ENCODE measurements at regions not wholly inside any gene's neighbourhood (a gene's known extent, or its start where the extent isn't known, plus 50 kb on each side); places are given as distances from the start of the nearest gene placed in this dataset.

DNA sequence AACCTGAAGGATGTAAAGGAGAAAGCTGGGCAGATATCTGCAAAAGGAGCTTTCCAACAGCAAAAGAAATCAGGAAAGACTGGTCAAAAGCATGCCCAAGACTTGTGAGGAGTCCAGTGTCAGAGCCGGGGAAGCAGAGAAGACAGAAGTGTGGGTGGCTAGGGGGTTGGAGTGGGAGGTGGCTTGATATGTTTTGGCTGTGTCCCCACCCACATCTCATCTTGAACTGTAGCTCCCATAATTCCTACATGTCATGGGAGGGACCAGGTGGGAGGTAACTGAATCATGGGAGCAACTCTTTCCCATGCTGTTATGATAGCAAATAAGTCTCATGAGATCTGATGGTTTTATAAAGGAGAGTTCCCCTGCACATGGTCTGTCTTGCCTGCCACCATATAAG lies 84.9 kb downstream of the INHBA start:
- POLR2A ChIA-PET: no interaction called here
- no peak for TF ChIP-seq TCF12 (IDR thresholded peaks at IDR 0.05)
- TF ChIP-seq JUND (IDR thresholded peaks at IDR 0.05): no peak
- TF ChIP-seq, protein P1, sequence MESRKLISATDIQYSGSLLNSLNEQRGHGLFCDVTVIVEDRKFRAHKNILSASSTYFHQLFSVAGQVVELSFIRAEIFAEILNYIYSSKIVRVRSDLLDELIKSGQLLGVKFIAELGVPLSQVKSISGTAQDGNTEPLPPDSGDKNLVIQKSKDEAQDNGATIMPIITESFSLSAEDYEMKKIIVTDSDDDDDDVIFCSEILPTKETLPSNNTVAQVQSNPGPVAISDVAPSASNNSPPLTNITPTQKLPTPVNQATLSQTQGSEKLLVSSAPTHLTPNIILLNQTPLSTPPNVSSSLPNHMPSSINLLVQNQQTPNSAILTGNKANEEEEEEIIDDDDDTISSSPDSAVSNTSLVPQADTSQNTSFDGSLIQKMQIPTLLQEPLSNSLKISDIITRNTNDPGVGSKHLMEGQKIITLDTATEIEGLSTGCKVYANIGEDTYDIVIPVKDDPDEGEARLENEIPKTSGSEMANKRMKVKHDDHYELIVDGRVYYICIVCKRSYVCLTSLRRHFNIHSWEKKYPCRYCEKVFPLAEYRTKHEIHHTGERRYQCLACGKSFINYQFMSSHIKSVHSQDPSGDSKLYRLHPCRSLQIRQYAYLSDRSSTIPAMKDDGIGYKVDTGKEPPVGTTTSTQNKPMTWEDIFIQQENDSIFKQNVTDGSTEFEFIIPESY (IDR thresholded peaks at IDR 0.05; ENCODE audit: borderline replicate concordance, low read depth): no peak
- no peak for TF ChIP-seq EP300 (IDR thresholded peaks at IDR 0.05; ENCODE audit: borderline replicate concordance in 1 of 2, low read depth in 1 of 2, low read length in 1 of 2)
- TF ChIP-seq, protein P2, sequence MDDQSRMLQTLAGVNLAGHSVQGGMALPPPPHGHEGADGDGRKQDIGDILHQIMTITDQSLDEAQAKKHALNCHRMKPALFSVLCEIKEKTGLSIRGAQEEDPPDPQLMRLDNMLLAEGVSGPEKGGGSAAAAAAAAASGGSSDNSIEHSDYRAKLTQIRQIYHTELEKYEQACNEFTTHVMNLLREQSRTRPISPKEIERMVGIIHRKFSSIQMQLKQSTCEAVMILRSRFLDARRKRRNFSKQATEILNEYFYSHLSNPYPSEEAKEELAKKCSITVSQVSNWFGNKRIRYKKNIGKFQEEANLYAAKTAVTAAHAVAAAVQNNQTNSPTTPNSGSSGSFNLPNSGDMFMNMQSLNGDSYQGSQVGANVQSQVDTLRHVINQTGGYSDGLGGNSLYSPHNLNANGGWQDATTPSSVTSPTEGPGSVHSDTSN (IDR thresholded peaks at IDR 0.05): no peak
- TF ChIP-seq MEF2A (IDR thresholded peaks at IDR 0.05; ENCODE audit: borderline replicate concordance, low read depth): no peak
- no peak for TF ChIP-seq POLR2AphosphoS5 (IDR thresholded peaks at IDR 0.05; ENCODE audit: low read depth, low read length)
- TF ChIP-seq, protein P3, sequence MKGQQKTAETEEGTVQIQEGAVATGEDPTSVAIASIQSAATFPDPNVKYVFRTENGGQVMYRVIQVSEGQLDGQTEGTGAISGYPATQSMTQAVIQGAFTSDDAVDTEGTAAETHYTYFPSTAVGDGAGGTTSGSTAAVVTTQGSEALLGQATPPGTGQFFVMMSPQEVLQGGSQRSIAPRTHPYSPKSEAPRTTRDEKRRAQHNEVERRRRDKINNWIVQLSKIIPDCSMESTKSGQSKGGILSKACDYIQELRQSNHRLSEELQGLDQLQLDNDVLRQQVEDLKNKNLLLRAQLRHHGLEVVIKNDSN (IDR thresholded peaks at IDR 0.05; ENCODE audit: borderline replicate concordance, low read depth): no peak
- TF ChIP-seq CHD2 (IDR thresholded peaks at IDR 0.05; ENCODE audit: low read length, partially characterized antibody): no peak
- TF ChIP-seq GABPA (IDR thresholded peaks at IDR 0.05; ENCODE audit: low read depth): no peak
- TF ChIP-seq SMC3 (IDR thresholded peaks at IDR 0.05; ENCODE audit: low read depth, low read length): no peak
- TF ChIP-seq YY1 (IDR thresholded peaks at IDR 0.05; ENCODE audit: low read depth): no peak
- no peak for TF ChIP-seq RXRA (IDR thresholded peaks at IDR 0.05; ENCODE audit: borderline replicate concordance, low read depth)
- no peak for TF ChIP-seq SIN3A (IDR thresholded peaks at IDR 0.05; ENCODE audit: borderline replicate concordance, low read depth, low read length)
- TF ChIP-seq, protein P4, sequence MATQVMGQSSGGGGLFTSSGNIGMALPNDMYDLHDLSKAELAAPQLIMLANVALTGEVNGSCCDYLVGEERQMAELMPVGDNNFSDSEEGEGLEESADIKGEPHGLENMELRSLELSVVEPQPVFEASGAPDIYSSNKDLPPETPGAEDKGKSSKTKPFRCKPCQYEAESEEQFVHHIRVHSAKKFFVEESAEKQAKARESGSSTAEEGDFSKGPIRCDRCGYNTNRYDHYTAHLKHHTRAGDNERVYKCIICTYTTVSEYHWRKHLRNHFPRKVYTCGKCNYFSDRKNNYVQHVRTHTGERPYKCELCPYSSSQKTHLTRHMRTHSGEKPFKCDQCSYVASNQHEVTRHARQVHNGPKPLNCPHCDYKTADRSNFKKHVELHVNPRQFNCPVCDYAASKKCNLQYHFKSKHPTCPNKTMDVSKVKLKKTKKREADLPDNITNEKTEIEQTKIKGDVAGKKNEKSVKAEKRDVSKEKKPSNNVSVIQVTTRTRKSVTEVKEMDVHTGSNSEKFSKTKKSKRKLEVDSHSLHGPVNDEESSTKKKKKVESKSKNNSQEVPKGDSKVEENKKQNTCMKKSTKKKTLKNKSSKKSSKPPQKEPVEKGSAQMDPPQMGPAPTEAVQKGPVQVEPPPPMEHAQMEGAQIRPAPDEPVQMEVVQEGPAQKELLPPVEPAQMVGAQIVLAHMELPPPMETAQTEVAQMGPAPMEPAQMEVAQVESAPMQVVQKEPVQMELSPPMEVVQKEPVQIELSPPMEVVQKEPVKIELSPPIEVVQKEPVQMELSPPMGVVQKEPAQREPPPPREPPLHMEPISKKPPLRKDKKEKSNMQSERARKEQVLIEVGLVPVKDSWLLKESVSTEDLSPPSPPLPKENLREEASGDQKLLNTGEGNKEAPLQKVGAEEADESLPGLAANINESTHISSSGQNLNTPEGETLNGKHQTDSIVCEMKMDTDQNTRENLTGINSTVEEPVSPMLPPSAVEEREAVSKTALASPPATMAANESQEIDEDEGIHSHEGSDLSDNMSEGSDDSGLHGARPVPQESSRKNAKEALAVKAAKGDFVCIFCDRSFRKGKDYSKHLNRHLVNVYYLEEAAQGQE (IDR thresholded peaks at IDR 0.05; ENCODE audit: low read depth, low read length): no peak
- no peaks in the 10 kb centered on the region for H3K9me2 ChIP-seq
- no peak overlapping the region for H3K4me2 ChIP-seq
- no peaks in the 10 kb centered on the region for H3F3A ChIP-seq (replicated peaks; ENCODE audit: insufficient read depth)
- no peak overlapping the region for H3K27ac ChIP-seq (ENCODE audit: low read depth in 2 of 2, low read length in 1 of 2)
- H3K4me1 ChIP-seq (ENCODE audit: control insufficient read depth in 1 of 2, insufficient read depth in 2 of 2, low read depth in 1 of 2, low read length in 1 of 2): no peaks in the 10 kb centered on the region
- 100% methylated on average over 1 of the region's 1 CpG for WGBS (ENCODE audit: low lambda C conversion rate)
- H3K79me2 ChIP-seq (ENCODE audit: insufficient read depth): no peaks in the 10 kb centered on the region
- DNase-seq: no peak
- H3K9ac ChIP-seq: no peak overlapping the region
- H4K20me1 ChIP-seq (ENCODE audit: insufficient read depth): no peaks in the 10 kb centered on the region
- no peaks in the 10 kb centered on the region for H3K9me3 ChIP-seq
- H3K27me3 ChIP-seq (ENCODE audit: insufficient read depth): no peaks in the 10 kb centered on the region
- CTCF ChIA-PET: interaction anchor here (0.5 kb wide), 1 partner anchor 656 kb away, joined by 3 read pairs; no protein-coding TSS in a partner anchor
- no peak overlapping the region for H2AFZ ChIP-seq (ENCODE audit: low read depth)
- no peaks in the 10 kb centered on the region for H3K36me3 ChIP-seq (replicated peaks in 1 of 2; ENCODE audit: control insufficient read depth in 1 of 2, insufficient read depth in 2 of 2, low read length in 1 of 2)
- H3K4me3 ChIP-seq (ENCODE audit: low read depth in 2 of 2, low read length in 1 of 2): no peak overlapping the region

Measured in SK-N-SH (cell line).